ENCODE measurements at regions not wholly inside any gene's neighbourhood (a gene's known extent, or its start where the extent isn't known, plus 50 kb on each side); places are given as distances from the start of the nearest gene placed in this dataset.

DNA sequence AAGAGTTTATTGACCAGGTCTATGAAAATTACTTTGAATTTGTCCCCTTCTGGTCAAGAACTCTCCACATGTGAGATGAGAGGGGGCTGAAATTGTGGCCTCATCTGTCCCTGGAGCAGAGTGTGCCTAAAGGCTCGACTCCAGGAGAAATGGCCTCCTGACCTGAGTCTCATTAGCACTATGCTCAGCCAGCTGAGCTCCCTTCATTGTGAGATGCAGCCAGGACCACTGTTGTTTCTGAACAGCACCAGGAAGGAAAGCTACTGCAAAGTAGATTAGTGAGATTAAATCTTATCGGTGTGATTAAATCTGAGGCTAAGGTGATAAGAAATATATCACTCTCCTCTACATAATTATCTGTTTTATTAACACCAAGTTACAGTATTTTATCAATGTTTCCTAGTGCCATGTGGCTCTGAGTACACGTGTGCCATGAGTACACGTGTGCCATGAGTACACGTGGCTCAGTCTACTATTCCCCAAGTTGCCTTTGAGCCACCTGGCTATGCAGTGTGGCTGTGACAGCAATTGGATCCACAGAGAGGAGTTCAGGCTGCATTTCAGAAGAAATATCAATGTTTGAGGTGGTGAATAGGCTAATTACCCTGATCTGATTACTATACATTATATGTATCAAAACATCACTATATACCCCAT is 126.9 kb downstream of the IPMK start:
- no peak for DNase-seq

DNA sequence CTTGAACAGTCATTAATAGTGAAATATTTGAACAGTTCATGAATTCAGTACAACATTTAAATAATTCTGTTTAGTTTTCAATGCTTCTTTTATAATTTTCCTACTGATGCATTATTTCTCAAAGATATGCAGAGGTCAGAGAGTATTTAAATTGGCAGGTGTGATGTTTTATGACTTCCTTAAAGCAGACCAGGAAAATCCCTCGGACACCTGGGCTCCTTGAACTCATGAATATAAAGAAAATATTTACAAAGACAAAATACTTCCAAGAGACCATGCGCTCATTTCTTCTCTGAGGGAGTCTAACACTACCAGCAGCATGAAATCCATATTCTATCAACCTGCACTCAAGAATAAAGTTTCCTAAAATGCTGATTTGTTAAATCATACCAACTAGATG is 127.6 kb downstream of the IPMK start:
- no peak for DNase-seq

DNA sequence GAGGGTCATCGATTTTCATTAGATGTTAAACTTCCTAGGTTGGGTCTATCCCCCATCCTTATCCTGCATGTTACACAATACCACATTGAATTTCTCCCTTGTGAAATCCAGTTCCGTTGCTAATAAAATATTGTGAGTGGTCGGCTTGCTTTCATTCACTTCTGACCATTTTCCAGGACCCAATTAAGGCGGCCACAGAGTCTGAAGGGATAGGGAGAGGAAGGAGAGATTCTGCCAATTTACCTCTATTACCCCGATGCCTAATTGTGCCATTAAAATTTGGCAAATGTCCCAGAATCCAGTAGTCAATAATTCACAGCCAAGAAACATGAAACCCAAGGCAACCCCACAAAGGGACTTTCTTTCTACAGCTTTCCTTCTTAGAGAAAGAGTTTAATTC is 129.9 kb downstream of the IPMK start:
- DNase-seq = peak in 1 of 14 donors; percentile 4

DNA sequence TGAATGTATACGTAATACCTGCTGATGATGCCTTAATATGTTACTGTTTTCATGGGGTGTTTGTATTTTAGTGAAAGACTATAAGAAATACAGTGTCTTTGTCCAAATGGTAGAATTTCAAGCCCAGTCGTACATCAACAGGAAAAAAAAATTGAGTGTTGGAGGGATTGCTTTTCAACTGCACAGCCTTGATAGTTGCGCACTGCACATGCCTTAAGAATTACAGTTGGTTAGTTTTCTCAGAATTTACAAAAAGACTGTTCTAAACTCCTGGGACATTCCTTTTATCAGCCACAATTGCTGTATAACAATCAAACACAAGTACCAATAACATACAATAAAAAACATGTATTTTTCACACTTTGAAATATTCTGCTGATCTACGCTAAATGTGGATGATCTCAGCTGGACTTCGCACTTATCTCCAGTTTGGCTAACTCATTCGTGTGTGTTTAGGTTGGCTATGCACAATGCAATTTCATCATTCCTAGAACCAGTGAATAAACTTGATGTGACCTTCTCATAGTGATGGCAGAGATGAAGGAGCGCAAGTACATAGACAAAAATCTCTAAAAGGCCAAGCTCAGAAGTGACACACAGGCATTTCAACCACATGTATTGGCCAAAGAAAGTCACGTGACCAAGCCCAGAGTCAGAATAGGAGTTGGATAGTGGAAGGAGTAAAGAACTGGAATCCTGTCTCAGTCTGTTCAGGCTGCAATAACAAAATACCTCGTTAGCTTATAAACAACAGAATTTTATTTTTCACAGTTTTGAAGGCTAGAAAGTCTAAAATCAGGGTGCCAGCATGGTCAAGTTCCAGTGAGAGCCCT is 152.3 kb downstream of the IPMK start:
- DNase-seq = no peak

DNA sequence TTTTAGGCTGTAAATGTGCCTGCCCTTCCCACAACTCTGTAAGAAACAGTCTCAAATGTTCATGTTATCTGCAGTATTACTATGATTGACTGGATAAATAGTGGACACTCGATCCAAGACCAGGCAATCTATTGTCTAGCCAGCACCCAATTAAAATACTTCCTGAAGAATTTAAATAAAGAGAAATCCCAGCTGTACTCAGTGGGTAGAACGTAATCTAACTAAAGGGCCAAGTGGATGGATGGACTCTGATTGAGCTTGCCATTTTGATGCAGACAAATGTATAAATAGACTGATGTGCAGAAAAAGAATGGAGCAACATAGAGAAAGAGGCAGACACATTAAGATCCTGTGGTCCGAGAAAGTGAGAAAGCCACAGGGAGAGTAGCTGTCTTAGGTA is 158.0 kb downstream of the IPMK start:
- no peak for DNase-seq

DNA sequence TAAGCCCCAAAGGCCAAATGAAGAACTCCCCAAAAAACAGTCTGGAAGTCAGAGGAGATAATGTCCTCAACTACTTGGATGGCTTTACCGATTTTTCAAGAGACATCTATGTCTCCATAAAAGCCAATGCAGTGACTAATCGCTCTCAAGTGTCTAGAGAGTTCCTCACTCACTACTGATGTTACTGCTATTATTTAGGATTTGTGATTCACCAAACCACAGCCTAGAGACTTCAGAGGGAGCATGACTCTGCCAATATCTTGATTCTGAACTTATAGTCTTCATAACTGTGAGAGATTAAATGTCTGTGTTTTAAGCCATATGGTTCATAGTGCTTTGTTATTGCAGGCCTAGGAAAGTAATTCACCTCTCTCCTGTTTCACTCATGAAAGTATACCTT is 160.2 kb downstream of the IPMK start:
- DNase-seq = no peak

DNA sequence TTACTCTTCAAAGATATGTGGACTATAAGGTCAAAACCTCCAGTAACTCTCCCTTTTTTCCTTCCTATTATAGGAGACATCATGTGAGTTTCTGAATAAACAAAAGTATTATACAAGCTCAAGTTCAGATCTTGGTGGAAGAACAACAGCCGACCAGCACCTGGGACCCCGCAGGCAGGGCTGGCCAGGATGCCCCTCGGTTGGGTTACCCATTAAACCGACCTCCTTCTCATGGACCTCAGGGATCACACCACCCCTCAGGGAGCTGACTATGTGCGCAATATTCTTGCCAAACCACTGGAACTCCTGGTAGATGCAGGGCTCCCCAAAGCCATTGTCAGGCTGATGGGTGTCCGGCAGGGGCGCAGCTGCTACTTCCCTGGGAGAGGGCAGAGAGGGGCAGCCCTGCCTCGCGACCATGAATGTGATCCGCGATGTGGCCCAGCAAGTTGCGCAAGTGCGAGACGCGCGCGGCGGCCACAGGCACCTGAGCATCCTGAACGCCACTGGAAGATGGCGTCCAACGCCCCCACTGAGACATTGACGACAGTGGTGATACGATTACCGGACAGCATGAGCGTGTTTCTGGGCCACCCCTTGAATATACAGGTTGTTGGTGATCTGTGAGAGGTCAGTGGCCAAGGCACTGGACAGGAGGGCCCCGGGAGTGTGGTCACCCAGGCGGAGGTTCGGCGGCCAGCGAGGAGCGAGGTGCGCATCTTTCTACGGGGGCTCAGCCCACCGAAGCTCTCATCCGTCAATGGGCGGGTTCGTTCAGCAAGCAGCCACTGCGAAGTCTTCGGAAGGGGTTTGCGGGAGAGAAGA is 161.3 kb downstream of the IPMK start:
- DNase-seq = peak in 1 of 14 donors; percentile 0

DNA sequence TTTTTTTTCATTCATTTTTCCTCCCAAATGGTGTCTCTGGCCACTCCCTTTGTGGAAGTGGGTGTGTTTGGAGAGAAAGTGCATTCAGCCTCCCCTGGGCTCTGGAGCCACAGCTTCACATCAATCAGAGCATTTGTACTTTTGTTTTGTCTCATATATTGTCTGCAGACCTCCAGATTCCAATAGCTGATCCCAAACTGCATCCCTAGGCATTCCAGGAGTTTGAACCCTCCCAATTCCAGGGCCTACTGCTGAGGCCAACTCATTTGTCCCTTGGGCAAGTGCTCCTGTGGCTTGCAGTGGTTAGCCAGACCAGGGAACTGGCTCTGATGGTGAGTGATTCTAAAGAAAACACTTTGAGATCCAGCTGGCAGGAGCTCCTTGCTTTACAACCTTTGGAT is 163.3 kb downstream of the IPMK start:
- DNase-seq = no peak

DNA sequence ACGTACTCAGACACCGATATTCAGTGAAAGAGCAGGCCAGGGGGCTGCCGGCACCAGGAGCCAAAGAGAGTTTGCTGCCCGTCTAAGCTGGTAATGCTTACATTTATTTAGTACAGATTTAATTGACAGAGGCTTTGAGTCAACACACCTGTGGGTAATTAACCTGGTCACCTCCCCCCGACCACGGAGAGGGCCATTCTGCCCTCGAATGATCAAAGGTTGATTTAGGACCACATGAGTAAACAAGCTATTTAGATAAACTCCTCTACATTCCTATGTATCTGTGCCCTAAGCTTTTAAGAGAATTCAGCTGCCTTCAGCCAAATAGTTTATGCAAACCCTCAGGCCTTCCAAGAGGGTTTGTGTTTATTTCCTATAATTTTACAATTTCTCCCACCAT is 164.8 kb downstream of the IPMK start:
- no peak for DNase-seq

DNA sequence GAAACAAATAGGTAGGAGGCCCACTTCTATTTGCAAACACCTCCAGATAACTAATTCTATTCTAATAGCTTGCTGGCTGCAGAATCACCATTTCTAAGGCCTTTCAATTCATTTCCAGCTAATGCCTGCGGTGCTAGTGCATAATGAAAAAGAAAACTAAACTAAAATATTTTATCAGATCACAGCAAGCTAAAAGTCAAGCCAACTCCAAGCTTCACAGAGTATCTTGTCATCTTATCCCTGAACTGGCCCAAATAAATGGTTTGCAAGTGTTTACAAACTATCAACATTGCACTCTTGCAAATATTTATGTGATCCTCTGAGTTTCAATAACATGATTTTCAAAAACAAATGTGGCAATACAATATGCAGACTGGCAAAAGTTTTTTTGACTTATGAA is 166.0 kb downstream of the IPMK start:
- DNase-seq = no peak

DNA sequence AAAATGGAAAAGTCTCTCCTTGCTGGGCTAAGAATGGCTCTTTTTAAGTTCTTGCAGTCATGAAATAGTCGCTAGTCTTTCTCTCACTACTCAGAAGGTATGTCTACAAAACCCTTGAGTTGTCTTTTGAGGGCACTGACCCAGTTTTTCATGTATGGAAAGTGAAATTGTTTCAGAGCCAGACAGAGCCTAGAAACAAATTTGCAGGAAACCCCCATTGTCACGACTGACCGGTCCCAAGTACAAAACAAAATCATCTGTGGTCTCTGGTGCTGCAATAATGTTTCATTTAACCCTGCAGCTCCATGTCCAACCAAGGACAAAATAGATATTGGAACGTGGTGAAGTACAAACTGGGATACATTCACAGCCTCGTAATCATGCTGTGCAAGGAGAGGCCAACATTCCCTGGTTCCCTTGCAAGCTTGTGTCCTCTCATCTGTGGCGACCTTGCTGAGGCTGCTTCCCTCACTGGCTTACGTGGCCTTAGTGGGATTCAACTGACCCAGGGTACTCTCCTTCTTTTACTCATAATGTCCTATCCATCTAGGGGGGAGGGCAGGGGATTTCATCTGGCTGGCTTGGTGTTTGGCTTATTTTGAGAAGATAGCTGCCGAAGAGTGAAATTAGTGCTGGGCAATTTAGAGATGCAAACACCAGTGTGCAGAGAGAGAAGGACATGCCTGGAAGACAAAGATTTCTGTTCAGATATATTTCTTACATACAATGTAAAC is 172.5 kb downstream of the IPMK start:
- DNase-seq = no peak

DNA sequence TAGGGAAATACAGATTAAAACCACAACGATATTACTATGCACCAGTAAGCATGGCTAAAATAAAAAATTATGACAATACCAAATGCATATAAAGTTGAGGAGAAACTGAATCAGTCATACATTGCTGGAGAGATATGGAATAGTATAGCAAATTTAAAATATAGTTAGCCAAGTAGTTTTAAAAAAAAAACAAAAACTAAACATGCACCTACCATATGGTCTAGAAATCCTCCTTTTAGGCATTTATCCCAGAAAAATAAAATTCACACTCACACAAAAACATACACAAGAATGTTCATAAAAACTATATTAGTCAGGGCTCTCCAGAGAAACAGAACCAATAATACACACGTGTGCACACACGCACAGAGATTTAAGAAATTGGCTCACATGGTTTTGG is 175.8 kb downstream of the IPMK start:
- no peak for DNase-seq

DNA sequence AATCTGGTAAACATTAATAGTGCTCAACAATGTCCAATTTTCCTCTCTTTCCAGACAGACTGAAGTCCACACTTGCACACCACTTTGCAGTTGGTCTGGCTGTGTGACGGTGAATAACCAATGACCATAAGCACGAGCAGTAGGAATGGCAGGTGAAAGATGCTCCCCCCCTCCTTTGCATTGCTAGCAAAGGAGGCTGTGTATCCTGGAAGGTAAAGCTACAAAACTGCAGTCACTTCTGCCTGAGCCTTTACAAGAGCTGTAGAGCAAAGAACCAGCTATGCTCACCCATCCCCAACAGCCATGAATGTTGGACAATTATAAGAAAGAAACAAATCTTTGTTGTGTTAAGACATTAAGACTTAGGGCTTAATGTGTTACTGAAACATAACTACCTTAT is 178.0 kb downstream of the IPMK start:
- no peak for DNase-seq

DNA sequence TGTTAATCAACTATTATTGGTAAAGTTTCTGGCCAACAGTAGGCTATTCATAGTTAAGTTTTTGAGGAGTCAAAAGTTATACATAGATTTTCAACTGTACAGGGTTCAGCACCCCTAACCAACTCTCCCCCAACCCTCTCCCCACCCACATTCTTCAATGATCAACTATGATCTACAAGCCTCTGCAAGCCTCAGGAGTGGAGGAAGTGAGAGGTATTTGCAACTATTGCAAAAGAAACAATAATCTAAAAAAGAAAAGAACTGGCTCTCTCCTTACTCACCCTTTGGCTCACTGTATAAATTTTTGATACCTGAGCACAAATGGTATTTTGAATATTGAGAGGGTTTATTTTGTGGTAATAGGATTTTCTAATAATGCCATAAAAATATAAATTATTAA is 179.8 kb downstream of the IPMK start:
- DNase-seq = no peak

DNA sequence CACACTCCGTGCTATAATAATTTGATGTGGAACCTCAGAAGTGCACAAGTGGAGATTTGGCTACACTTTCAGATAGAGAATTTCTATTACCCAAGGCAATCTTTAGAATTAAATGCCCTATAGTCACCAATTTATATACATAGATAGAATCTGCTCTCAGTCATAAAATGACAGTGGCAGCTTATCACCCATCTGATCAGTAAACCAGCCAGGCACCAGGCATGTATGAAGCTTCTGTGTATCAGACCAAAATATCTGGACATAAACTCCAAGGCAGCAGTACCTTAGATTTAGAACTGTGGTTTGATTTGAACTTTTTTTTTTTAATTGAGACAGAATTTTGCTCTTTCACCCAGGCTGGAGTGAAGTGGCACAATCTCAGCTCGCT is 180.9 kb downstream of the IPMK start:
- DNase-seq = no peak

DNA sequence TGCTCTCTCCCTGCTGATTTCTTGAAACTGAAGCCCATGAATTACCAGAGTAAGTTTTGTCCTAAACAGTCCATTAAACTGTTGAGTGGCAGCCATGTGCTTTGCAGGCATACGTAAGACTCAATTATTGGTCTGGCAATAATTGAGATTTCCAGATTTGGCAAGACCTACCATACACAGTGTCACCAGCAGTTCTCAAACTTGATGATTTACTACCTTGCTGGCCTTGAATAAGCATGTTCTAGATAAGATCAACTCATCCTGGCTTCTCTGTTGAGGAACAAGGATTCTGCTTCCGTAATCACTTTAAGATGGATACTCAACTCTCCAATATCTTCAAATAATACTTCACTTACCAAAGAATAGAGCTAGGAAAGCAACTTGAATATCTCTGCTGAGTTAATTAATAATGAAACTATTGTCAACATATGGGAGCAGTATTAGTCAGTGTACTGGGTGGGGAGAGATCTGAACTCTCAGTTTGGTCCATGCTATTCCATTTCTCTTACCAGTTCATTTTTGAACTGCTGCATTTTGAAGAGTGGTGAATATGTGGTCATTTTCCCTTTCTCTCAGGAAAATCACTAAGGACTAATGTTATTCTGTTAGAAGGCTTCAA is 181.4 kb downstream of the IPMK start:
- DNase-seq = no peak

DNA sequence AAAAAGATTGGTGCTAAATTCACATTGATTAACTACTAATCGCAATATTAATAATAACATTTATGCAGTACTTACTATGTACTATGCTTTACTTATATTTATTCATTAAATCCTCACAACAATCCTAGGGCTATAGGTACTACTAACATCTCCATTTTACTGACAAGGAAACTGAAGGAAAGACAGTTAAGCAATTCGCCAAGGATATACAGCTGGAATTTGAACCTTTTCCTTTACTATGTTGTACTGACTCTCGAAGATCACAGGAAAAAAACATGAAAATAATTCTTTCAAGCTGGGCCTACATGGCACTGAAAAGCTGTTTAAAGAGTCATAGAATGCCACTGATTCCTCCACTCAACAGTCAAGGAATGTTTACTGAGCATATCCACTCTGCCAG is 185.4 kb downstream of the IPMK start:
- no peak for DNase-seq

DNA sequence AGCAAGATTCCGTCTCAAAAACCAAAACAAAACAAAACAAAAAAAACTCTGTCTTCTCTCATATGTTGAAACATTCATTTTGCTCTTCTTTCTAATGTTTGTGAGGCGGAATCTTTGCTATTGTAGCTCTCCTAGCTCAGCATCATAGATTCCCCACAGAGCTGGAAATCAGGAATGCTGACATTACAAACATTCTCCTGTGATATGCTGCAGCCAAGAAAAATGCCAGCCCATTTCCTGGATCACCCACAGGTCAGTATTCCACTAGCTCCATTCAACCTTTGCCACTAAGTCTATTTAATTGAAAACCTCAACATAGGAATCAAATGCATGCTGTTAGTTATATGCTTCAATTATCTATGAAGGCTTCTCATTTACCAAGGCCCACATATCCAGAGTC is 186.3 kb downstream of the IPMK start:
- no peak for DNase-seq

DNA sequence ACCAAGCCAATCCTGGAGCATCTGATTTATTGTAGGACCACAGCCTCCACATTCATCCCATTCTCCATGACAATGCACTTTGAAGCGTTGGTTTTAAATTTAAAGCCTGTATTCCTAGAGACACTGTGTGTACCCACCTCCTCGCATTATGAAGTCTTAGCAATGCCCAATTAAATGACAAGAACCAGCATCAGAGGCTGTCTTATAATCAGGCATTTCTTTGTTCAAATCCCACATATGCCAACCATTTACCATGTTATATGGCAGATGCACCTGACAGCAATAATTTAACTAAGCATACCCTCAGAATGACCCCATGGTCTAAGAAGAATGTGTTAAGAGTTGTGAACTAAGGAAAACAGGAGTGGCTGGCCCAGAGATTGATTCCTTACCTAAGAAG is 188.2 kb downstream of the IPMK start:
- no peak for DNase-seq

DNA sequence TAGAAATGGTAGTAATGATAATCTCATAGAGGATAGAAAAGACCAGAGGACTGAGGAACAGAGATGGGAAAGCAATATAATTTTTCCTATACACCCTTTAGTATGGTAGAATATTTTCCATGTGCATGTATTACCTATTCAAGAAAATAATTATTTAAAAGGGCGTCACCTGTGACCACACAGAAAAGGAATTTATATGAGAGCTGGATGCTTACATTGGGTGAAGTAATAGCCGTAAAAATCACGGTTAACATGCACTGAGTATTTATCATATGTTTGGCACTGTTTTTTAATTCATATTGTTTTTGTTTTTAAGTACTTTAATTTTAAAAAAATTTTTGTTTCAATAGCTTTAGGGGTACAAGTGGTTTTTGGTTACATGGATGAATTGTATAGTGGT is 195.1 kb downstream of the IPMK start:
- no peak for DNase-seq

DNA sequence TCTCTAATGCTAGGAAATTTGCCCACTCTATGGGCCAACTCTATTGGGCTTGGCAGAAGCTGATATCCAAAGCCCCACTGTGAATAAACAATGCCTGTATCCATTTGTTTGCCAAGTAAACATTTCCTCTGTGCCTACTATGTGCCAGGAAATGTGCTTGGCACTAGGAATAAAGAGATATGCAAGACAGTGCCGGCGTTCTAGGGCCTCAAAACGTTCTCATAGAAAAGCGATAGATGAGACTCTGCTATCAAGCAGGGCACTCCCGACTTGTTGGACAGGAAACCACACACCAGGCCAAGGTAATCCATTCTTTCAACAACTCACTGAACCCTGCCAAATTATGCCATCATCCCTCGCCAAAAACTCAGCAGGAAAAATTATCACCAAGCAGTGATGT is 196.7 kb downstream of the IPMK start:
- DNase-seq = peak in 1 of 14 donors; percentile 18

DNA sequence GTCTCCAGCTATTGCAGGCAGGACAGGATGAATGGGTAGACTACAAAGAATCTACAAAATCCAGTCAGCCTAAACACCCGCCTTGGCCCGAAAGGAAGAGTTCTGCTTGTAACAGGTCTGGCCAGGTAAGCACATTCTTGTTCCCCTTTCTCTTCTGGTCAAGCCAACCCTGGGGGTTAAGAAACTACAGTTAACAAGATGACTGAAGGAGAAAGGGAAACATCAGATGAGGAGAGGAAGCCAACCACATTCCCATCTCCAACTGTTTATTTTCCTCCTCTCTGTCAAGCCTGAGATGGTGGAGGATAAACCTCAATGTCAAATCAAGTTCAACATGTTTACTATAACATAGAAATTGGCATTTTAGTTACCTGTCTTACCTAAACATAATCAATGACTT is 198.9 kb downstream of the IPMK start:
- DNase-seq = no peak
